LNCaP clone FGC (cell line): ENCODE measurements at regions not wholly inside any gene's neighbourhood (a gene's known extent, or its start where the extent isn't known, plus 50 kb on each side); places are given as distances from the start of the nearest gene placed in this dataset.

ENCODE experiments used
- DNase-seq: peaks from one replicate; pipeline ENCODE4 v3.0.0-alpha.2; 2011; ENCODE audit warnings: low read depth
- H3K4me3 ChIP-seq: 2 replicates; pipeline ENCODE4 v1.5.1; 2011; ENCODE audit warnings: mild to moderate bottlenecking, low read depth, low read length, control low read depth
- CTCF ChIP-seq: IDR thresholded peaks from 2 replicates; pipeline ENCODE4 v1.5.1; 2012; ENCODE audit warnings: mild to moderate bottlenecking; ENCODE audit not compliant: control insufficient read depth, insufficient read depth; ENCODE audit errors: extremely low read depth

- no peak for DNase-seq
- no peak overlapping the region for H3K4me3 ChIP-seq
- TF ChIP-seq CTCF, result no peak
Observed at GRCh38 chr3:144307951-144308350, 336.3 kb downstream of the DIPK2A start.

GRCh38 chr3:144308396-144308795, 336.8 kb downstream of the DIPK2A start:
- H3K4me3 ChIP-seq, result no peak overlapping the region
- no peak for TF ChIP-seq CTCF
- no peak for DNase-seq

- no peak for TF ChIP-seq CTCF
- DNase-seq, result no peak
- no peak overlapping the region for H3K4me3 ChIP-seq
Observed at GRCh38 chr3:144312702-144313101, 341.1 kb downstream of the DIPK2A start.

- TF ChIP-seq CTCF, result no peak
- no peak overlapping the region for H3K4me3 ChIP-seq
- DNase-seq, result no peak
Observed at GRCh38 chr3:144314946-144315345, 343.3 kb downstream of the DIPK2A start.

- H3K4me3 ChIP-seq, result no peak overlapping the region
- no peak for DNase-seq
- no peak for TF ChIP-seq CTCF
Observed at GRCh38 chr3:144317961-144318360, 346.3 kb downstream of the DIPK2A start.

- DNase-seq, result no peak
- no peak overlapping the region for H3K4me3 ChIP-seq
- TF ChIP-seq CTCF, result no peak
Observed at GRCh38 chr3:144324076-144324475, 352.5 kb downstream of the DIPK2A start.

GRCh38 chr3:144332868-144333267, 361.2 kb downstream of the DIPK2A start:
- no peak overlapping the region for H3K4me3 ChIP-seq

More at GRCh38 chr3:144332868-144333267, 361.2 kb downstream of the DIPK2A start:
- no peak for DNase-seq
- TF ChIP-seq CTCF, result no peak
